VCaP (cell line): ENCODE measurements at regions not wholly inside any gene's neighbourhood (a gene's known extent, or its start where the extent isn't known, plus 50 kb on each side); places are given as distances from the start of the nearest gene placed in this dataset.

Experiments
- H3K27ac ChIP-seq: fragments of 450-650 bp; 2 replicates; pipeline ENCODE4 v1.5.1; 2017
- TF ChIP-seq, protein P1 (sequence below): fragments of 450-650 bp; conservative IDR thresholded peaks from 2 replicates; pipeline ENCODE4 v1.5.1; 2017; ENCODE audit warnings: mild to moderate bottlenecking, moderate library complexity

DNA sequence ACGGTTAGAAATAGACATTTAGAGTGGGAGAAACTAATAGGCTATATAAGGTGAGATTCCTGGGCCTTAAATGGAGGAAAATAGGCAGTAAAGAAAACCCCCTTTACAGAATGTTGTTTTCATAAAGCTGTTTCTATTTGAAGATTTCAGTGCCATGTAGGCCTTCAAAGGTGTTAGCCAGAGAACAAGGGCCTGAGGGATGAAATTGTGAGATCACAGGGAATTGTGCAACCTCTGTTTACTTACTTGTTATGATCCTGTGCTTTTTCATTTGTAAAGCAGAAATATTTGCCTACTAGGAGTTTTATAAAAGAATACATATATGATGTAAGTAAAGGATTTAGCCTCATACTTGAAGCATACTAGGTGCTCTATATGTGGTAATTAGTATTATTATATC is 272.9 kb upstream of the ARX start:
- H3K27ac ChIP-seq, result no peak overlapping the region
- TF ChIP-seq, protein P1, sequence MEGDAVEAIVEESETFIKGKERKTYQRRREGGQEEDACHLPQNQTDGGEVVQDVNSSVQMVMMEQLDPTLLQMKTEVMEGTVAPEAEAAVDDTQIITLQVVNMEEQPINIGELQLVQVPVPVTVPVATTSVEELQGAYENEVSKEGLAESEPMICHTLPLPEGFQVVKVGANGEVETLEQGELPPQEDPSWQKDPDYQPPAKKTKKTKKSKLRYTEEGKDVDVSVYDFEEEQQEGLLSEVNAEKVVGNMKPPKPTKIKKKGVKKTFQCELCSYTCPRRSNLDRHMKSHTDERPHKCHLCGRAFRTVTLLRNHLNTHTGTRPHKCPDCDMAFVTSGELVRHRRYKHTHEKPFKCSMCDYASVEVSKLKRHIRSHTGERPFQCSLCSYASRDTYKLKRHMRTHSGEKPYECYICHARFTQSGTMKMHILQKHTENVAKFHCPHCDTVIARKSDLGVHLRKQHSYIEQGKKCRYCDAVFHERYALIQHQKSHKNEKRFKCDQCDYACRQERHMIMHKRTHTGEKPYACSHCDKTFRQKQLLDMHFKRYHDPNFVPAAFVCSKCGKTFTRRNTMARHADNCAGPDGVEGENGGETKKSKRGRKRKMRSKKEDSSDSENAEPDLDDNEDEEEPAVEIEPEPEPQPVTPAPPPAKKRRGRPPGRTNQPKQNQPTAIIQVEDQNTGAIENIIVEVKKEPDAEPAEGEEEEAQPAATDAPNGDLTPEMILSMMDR, result no peak

DNA sequence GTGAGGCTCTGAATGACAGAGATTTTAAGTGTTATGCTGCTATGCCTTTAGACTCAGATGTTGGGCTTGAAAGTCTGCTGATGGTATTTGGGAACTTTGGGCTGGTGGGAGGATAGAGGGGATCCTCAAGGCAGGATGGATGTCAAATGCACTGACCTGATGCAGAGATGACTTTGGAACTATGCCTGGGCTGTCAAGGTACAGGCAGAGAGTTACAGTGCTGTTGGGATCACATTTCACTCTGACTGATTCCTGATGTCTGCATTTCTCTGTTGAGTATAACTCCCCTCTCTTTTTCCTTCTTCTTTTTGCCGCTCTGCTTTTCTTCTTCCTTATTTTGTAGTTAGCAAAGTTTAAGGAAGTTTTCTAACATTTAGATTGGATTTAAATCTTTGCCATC is 271.8 kb upstream of the ARX start:
- TF ChIP-seq, protein P1, result no peak
- H3K27ac ChIP-seq, result no peak overlapping the region

DNA sequence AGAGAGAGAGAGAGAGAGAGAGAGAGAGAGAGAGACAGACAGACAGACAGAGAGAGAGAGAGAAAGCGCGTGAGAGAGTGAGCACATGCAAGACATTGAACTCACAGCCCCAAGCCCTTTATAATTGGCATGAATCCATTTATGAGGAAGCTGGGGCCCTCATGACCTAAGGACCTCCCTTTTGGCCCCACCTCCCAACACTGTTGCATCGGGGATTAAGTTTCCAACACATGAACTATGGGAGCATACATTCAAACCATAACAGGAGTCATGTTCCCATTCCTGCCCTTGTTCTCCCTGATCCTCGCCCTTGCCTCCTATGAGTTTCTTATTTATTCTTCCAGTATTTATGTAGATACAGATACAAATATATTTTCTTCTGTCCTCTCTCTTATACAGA is 269.8 kb upstream of the ARX start:
- TF ChIP-seq, protein P1, result no peak
- no peak overlapping the region for H3K27ac ChIP-seq

DNA sequence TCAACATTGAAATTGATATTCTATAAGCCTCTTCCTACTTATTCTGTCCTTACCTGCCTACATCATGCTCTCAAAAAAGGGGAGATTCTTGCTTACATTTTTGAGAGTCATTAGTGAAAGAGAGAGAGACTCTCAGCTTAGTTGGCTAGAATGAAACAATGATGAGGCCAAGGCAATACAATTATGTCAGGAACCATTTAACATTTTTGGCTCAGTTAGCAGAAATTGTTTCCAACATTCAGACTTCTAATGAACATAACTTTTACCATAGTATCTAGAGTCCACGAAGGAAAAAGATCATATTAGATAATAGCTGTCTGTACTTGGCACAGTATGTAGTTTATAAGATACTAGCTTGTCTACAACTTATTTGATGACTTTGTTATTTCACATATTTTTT is 263.7 kb upstream of the ARX start:
- TF ChIP-seq, protein P1, result no peak
- no peak overlapping the region for H3K27ac ChIP-seq

DNA sequence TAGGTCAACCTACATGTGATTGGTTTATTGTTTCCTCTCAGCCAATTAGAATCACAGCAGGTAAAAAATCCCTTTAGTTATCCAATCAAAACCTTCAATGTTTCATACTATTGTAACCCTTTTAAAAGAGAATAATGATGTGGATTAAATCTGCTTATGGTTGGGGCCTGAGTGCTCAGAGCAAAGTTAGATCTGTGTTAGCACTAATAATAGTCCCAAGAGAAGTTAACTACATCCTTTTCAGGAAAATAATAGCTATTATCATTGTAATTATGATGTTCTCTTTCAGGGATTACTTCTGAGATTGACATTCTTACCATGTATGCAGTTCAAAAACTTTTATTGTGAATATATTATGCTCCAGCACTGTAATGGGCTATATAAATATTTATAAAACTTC is 262.6 kb upstream of the ARX start:
- TF ChIP-seq, protein P1, result no peak
- H3K27ac ChIP-seq, result no peak overlapping the region

DNA sequence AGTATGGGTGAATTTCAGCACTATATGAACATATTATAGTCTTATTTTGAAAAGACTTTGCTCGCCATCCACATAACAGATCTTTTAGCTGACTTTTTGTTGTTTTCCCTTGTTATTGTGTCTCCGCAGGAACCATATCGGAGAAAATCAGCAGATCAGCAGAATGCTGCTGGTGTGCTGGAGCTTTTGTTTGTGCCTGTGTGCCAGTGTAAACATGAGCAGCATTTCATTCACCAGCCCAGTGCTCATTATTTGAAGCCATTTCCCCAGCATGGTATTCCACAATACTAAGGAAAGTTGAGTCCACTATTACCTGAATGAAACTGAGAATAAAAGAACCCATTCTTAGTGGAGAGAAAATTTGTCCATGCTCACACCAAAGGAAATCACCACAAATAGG is 261.8 kb upstream of the ARX start:
- H3K27ac ChIP-seq, result no peak overlapping the region
- TF ChIP-seq, protein P1, result no peak

DNA sequence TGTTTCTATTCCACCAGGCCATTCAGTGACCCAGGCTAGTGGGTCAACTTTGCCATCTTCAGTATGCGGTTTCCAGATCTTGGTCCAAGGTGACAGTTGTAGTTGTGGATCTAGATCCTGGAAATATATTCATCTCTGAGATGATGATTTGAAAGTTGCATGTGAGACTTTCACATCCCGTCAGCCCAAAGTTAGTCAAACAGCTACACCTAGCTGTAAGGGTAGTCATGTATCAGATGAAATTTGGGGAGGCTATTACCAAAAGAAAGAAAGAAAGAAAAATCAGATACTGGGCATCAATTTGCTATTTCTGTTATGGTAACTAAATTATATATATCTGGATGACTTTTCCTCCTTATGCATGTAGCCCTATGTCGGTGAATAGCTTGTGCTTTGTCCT is 259.4 kb upstream of the ARX start:
- TF ChIP-seq, protein P1, result peak; percentile 57
- no peak overlapping the region for H3K27ac ChIP-seq

DNA sequence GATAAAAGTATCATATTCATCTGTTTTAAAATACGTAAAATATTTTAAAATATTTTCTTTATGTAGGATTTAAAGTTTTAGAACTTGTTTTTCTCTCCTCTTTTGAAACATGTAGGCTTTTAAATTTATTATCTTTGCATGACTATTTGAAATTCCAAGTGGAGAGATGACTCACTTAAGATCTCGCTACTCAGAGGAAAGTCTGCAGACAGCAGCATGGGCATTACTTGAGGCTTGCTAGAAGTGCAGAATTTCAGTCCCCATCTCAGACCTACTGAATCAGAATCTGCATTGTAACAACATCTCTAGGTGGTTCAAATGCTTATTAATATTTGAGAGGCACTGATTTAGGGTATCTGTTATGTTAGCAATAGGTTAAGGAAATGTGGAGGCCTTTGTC is 225.7 kb upstream of the ARX start:
- TF ChIP-seq, protein P1, result no peak
- no peak overlapping the region for H3K27ac ChIP-seq
